Heart left ventricle (tissue), 16 donors: ENCODE measurements at regions not wholly inside any gene's neighbourhood (a gene's known extent, or its start where the extent isn't known, plus 50 kb on each side); places are given as distances from the start of the nearest gene placed in this dataset.

Experiments used
- ATAC-seq, 4 donors: fragments of 200-7000 bp; cut with Tn5 transposase; one replicate each; pipeline ENCODE4 v1.9.1; 2020 to 2022; ENCODE audit warnings: moderate library complexity in 4 of 4, mild to moderate bottlenecking in 3 of 4, moderate number of reproducible peaks in 1 of 4
- DNase-seq, 5 donors: peaks; one replicate each; pipeline ENCODE4 v3.0.0-alpha.2; 2020
- H3K27ac ChIP-seq, 12 donors: fragments of 200-600 bp; sonication (generic) in 4 of 12; one replicate each; pipeline versions ENCODE4 v1.5.0 to v1.8.0; 2016 to 2022; ENCODE audit warnings: mild to moderate bottlenecking in 2 of 12
- H3K27me3 ChIP-seq, 9 donors: fragments of 200-600 bp; sonication (generic) in 2 of 9; one replicate each; pipeline versions ENCODE4 v1.5.1 to v1.8.0; 2016 to 2022; ENCODE audit warnings: mild to moderate bottlenecking in 3 of 9
- H3K36me3 ChIP-seq, 9 donors: fragments of 200-600 bp; sonication (generic) in 2 of 9; one replicate each; pipeline versions ENCODE4 v1.5.0 to v1.8.0; 2018 to 2022; ENCODE audit warnings: mild to moderate bottlenecking in 2 of 9
- H3K4me1 ChIP-seq, 12 donors: fragments of 200-600 bp; sonication (generic) in 4 of 12; one replicate each; pipeline versions ENCODE4 v1.5.0 to v1.8.0; 2016 to 2022; ENCODE audit warnings: mild to moderate bottlenecking in 3 of 12
- H3K4me3 ChIP-seq, 12 donors: fragments of 200-600 bp; sonication (generic) in 4 of 12; one replicate each; pipeline versions ENCODE4 v1.5.0 to v1.8.0; 2017 to 2022; ENCODE audit warnings: mild to moderate bottlenecking in 9 of 12, moderate library complexity in 4 of 12
- H3K9me3 ChIP-seq, 12 donors: fragments of 200-600 bp; sonication (generic) in 4 of 12; one replicate each; pipeline versions ENCODE4 v1.5.0 to v1.8.0; 2016 to 2022; ENCODE audit warnings: mild to moderate bottlenecking in 1 of 12
- POLR2A ChIP-seq, 2 donors: fragments of 450-650 bp; IDR thresholded peaks; one replicate each; pipeline ENCODE4 v1.6.1; 2017; ENCODE audit warnings: antibody characterized with exemption in 2 of 2, mild to moderate bottlenecking in 2 of 2, moderate library complexity in 2 of 2
- WGBS, 4 donors: extraction: QIAGEN DNeasy Blood & Tissue Kit in 2 of 4; methylation state at CpG; one replicate each; pipeline versions ENCODE4 v1.1.5 to v1.1.7; 2013 to 2018; 5-methylcytosine and 5-hydroxymethylcytosine counted together
- intact Hi-C, 10 donors: fragments of 100-400 bp; cut with DNase I; formaldehyde crosslinking; loops; one replicate each; pipeline versions ENCODE4 v1.11.1 to v1.14.2; 2022
- TF ChIP-seq, protein P1 (sequence below), 12 donors: fragments of 200-600 bp; sonication (generic) in 4 of 12; IDR thresholded peaks; one replicate each; pipeline versions ENCODE4 v1.5.0 to v1.8.0; 2018 to 2022; ENCODE audit warnings: antibody characterized with exemption in 12 of 12, mild to moderate bottlenecking in 5 of 12
- donor health status: ischemic (EF 13 %, LVEDD 7.1; RV severe dilation, severe dysfunction).
- donor health status: healthy with polysubstance abuse.
- donor health status: DM: no; HTN: yes; CAD: no.
- donor health status: DM: no; HTN: no; CAD: no.
- donor health status: ischemic (EF 25% LVEDD 6.9; RV normal size, moderate dysfunction).
- donor health status: ischemic (EF 25% LVEDD 5.7; RV mildly dilated, moderate dysfunction).
- donor health status: healthy.
- donor health status: DM: yes; HTN: yes; CAD: no.
- donor health status: ischemic (EF 35%, LVEDD 5.7; RV mildly dilated, moderate dysfunction).
- donor health status: nonischemic (EF 11% LVEDD 7.7; RV severe dilation, severe dysfunction).
- donor health status: DM: yes; HTN: yes; CAD: no.
- donor health status: PGD.
- donor health status: ischemic (EF 29% LVEDD 5.4; RV normal size, mild dysfunction).
- donor health status: nonischemic (EF 23%, LVEDD 6.1; RV moderate dilation, normal function).

GRCh38 chr18:43414006-43414405 lies 136.7 kb upstream of the SYT4 start:
- H3K27me3 ChIP-seq: no peaks in the 10 kb centered on the region
- TF ChIP-seq POLR2A (IDR thresholded peaks at IDR 0.05): no peak
- TF ChIP-seq, protein P1, sequence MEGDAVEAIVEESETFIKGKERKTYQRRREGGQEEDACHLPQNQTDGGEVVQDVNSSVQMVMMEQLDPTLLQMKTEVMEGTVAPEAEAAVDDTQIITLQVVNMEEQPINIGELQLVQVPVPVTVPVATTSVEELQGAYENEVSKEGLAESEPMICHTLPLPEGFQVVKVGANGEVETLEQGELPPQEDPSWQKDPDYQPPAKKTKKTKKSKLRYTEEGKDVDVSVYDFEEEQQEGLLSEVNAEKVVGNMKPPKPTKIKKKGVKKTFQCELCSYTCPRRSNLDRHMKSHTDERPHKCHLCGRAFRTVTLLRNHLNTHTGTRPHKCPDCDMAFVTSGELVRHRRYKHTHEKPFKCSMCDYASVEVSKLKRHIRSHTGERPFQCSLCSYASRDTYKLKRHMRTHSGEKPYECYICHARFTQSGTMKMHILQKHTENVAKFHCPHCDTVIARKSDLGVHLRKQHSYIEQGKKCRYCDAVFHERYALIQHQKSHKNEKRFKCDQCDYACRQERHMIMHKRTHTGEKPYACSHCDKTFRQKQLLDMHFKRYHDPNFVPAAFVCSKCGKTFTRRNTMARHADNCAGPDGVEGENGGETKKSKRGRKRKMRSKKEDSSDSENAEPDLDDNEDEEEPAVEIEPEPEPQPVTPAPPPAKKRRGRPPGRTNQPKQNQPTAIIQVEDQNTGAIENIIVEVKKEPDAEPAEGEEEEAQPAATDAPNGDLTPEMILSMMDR (IDR thresholded peaks at IDR 0.05): no peak
- intact Hi-C loops: no loop called here
- H3K4me3 ChIP-seq: no peak overlapping the region
- H3K4me1 ChIP-seq: no peaks in the 10 kb centered on the region
- ATAC-seq (no peak), DNase-seq (no peak)
- no peak overlapping the region for H3K27ac ChIP-seq
- no peaks in the 10 kb centered on the region for H3K9me3 ChIP-seq
- H3K36me3 ChIP-seq: no peaks in the 10 kb centered on the region
- 25 to 32% (median 32%) methylated on average over 6 of the region's 6 CpGs for WGBS, 4 donors

- H3K4me1 ChIP-seq: no peaks in the 10 kb centered on the region
- no peaks in the 10 kb centered on the region for H3K9me3 ChIP-seq
- TF ChIP-seq, protein P1 (IDR thresholded peaks at IDR 0.05): no peak
- TF ChIP-seq POLR2A (IDR thresholded peaks at IDR 0.05): no peak
- DNase-seq (no peak), ATAC-seq (no peak)
- H3K36me3 ChIP-seq: no peaks in the 10 kb centered on the region
- H3K27ac ChIP-seq: no peak overlapping the region
- H3K27me3 ChIP-seq: peaks cover 0 to 7% (median 0%) of the 10 kb centered on the region in 9 donors
- no peak overlapping the region for H3K4me3 ChIP-seq
- intact Hi-C loops: no loop called here
These were observed 142.8 kb upstream of the SYT4 start for GRCh38 chr18:43420091-43420490.

GRCh38 chr18:43420950-43421349 lies 143.7 kb upstream of the SYT4 start:
- Histone ChIP-seq H3K27ac (no peak overlapping the region), H3K36me3 (no peaks in the 10 kb centered on the region), H3K27me3 (peaks cover 0 to 7% (median 0%) of the 10 kb centered on the region in 9 donors), H3K4me3 (no peak overlapping the region), H3K4me1 (no peaks in the 10 kb centered on the region), H3K9me3 (no peaks in the 10 kb centered on the region)
- DNase-seq: no peak
- intact Hi-C loops: no loop called here
- WGBS, 4 donors: 38 to 63% (median 46%) methylated on average over 2 of the region's 2 CpGs
- TF ChIP-seq, protein P1 (IDR thresholded peaks at IDR 0.05): no peak
- no peak for TF ChIP-seq POLR2A (IDR thresholded peaks at IDR 0.05)
- no peak for ATAC-seq

GRCh38 chr18:43422518-43422917 lies 145.2 kb upstream of the SYT4 start:
- DNase-seq (no peak), ATAC-seq (peak in 1 of 4 donors; percentile 42)
- Histone ChIP-seq H3K27ac (no peak overlapping the region), H3K4me3 (no peak overlapping the region), H3K4me1 (no peaks in the 10 kb centered on the region), H3K36me3 (no peaks in the 10 kb centered on the region), H3K9me3 (no peaks in the 10 kb centered on the region), H3K27me3 (peaks cover 0 to 7% (median 0%) of the 10 kb centered on the region in 9 donors)
- intact Hi-C loops: no loop called here
- WGBS, 4 donors: 10 to 26% (median 15%) methylated on average over 4 of the region's 4 CpGs
- TF ChIP-seq, protein P1 (IDR thresholded peaks at IDR 0.05): peak in 1 of 12 donors; percentile 18
- TF ChIP-seq POLR2A (IDR thresholded peaks at IDR 0.05): no peak
